HepG2 (cell line): ENCODE measurements at regions not wholly inside any gene's neighbourhood (a gene's known extent, or its start where the extent isn't known, plus 50 kb on each side); places are given as distances from the start of the nearest gene placed in this dataset.

Experiments
- ATAC-seq: fragments of 200-7000 bp; cut with Tn5 transposase; 3 replicates; pipeline ENCODE4 v1.9.1; 2020; ENCODE audit warnings: mild to moderate bottlenecking, moderate library complexity
- BruUV-seq: library from RNA; stranded (reverse); fragments of 400-500 nt; replicated peaks from 2 replicates; lab custom pipeline; 2021; lab: Mats Ljungman, UMichigan
- CTCF ChIA-PET: fragments of 300-600 bp; formaldehyde crosslinking; extraction: SDS; loops from one replicate; lab custom pipeline; 2021; ENCODE audit warnings: low total read pairs, inconsistent platforms, low intra/inter-chr PET ratio; lab: Yijun Ruan, JAX
- POLR2A ChIA-PET: fragments of 350-600 bp; sonication (Branson Sonifier 250); formaldehyde crosslinking; loops from one replicate; lab custom pipeline; 2020; ENCODE audit warnings: antibody characterized with exemption, inconsistent platforms; lab: Yijun Ruan, JAX
- DNase-seq: peaks from one replicate; pipeline ENCODE4 v3.0.0-alpha.2; 2015; ENCODE audit warnings: low spot score
- FAIRE-seq: peaks from 3 replicates; lab custom pipeline; 2011; peaks lifted over from hg19 to GRCh38; lab: Jason Lieb, UNC
- H2AFZ ChIP-seq: one replicate; pipeline ENCODE4 v1.6.1; 2011; ENCODE audit warnings: low read length, inconsistent platforms
- H3K27ac ChIP-seq: fragments of 300-600 bp; 3 replicates; pipeline ENCODE4 v1.8.0; 2011; ENCODE audit warnings: mixed run types, mild to moderate bottlenecking, mixed read lengths, low read length, inconsistent platforms; ENCODE audit not compliant: insufficient read depth; ENCODE audit errors: extremely low read length
- H3K27me3 ChIP-seq, 2 experiments: fragments of 200-600 bp in 1 of 2; 2 replicates in 1 of 2; 3 replicates in 1 of 2; pipeline versions ENCODE4 v1.6.0 to v1.8.0; 2011; ENCODE audit warnings: low read length in 2 of 2, mild to moderate bottlenecking in 2 of 2, moderate library complexity in 2 of 2, inconsistent platforms in 1 of 2; ENCODE audit not compliant: insufficient read depth in 2 of 2, control insufficient read depth in 1 of 2
- H3K36me3 ChIP-seq, 2 experiments: fragments of 200-600 bp in 1 of 2; replicated peaks in 1 of 2; 2 replicates in 1 of 2; 3 replicates in 1 of 2; pipeline versions ENCODE4 v1.5.1 to v1.8.0; 2011; ENCODE audit warnings: low read length in 2 of 2, inconsistent platforms in 1 of 2; ENCODE audit not compliant: insufficient read depth in 2 of 2, control insufficient read depth in 1 of 2
- H3K4me1 ChIP-seq: 2 replicates; pipeline ENCODE4 v1.5.1; 2012; ENCODE audit warnings: low read length, inconsistent platforms; ENCODE audit not compliant: insufficient read depth
- H3K4me2 ChIP-seq: 2 replicates; pipeline ENCODE4 v1.6.0; 2011; ENCODE audit warnings: low read depth, low read length, inconsistent platforms
- H3K4me3 ChIP-seq, 3 experiments: fragments of 200-600 bp in 1 of 3; sonication (generic), shearing (Covaris generic) in 1 of 3; replicated peaks in 1 of 3; 2 replicates each; pipeline ENCODE4 v1.5.1; 2011 to 2016; ENCODE audit warnings: low read length in 3 of 3, inconsistent platforms in 2 of 3, low read depth in 2 of 3, mild to moderate bottlenecking in 2 of 3, control low read depth in 1 of 3, mixed read lengths in 1 of 3; ENCODE audit not compliant: insufficient read depth in 1 of 3
- H3K79me2 ChIP-seq: one replicate; pipeline ENCODE4 v1.6.1; 2011; ENCODE audit warnings: low read length, inconsistent platforms; ENCODE audit not compliant: insufficient read depth
- H3K9ac ChIP-seq: 2 replicates; pipeline ENCODE4 v1.6.0; 2011; ENCODE audit warnings: mild to moderate bottlenecking, low read depth, low read length, inconsistent platforms; ENCODE audit not compliant: insufficient read depth
- H3K9me3 ChIP-seq: 2 replicates; pipeline ENCODE4 v1.5.1; 2012; ENCODE audit warnings: mild to moderate bottlenecking, low read length
- H4K20me1 ChIP-seq: 2 replicates; pipeline ENCODE4 v1.6.0; 2011; ENCODE audit warnings: inconsistent platforms, mild to moderate bottlenecking, low read length, moderate library complexity; ENCODE audit not compliant: insufficient read depth
- MED13 ChIP-seq: sonication (generic); formaldehyde crosslinking; IDR thresholded peaks from 2 replicates; pipeline ENCODE4 v1.5.0; 2020; ENCODE audit warnings: missing genetic modification reagents
- RCOR2 ChIP-seq: IDR thresholded peaks from 2 replicates; pipeline ENCODE4 v1.6.1; 2016; ENCODE audit warnings: missing biosample characterization, missing genetic modification reagents
- ZFP82 ChIP-seq: sonication (generic); formaldehyde crosslinking; IDR thresholded peaks from 2 replicates; pipeline ENCODE4 v1.5.1; 2020; ENCODE audit warnings: mild to moderate bottlenecking, missing genetic modification reagents, borderline replicate concordance
- ZNF619 ChIP-seq: sonication (generic); formaldehyde crosslinking; IDR thresholded peaks from 2 replicates; pipeline ENCODE4 v1.4.0; 2020; ENCODE audit warnings: mild to moderate bottlenecking, missing genetic modification reagents
- WGBS: methylation state at CpG from one replicate; pipeline ENCODE4 v1.1.6; 2017; ENCODE audit warnings: low lambda C conversion rate; 5-methylcytosine and 5-hydroxymethylcytosine counted together
- in situ Hi-C: cut with HindIII; loops from 2 replicates; pipeline ENCODE4 v1.10.0; 2017; ENCODE audit warnings: low pct_unique_long_range_greater_than_20kb; ENCODE audit not compliant: extremely low pct_ligation_motif_present
- intact Hi-C: fragments of 100-400 bp; cut with micrococcal nuclease; formaldehyde crosslinking; loops from one replicate; pipeline ENCODE4 v1.10.0; 2022; ENCODE audit not compliant: unreplicated experiment
- TF ChIP-seq, protein P1 (sequence below): sonication (generic); formaldehyde crosslinking; IDR thresholded peaks from 2 replicates; pipeline ENCODE4 v1.4.0; 2020; ENCODE audit warnings: missing genetic modification reagents

DNA sequence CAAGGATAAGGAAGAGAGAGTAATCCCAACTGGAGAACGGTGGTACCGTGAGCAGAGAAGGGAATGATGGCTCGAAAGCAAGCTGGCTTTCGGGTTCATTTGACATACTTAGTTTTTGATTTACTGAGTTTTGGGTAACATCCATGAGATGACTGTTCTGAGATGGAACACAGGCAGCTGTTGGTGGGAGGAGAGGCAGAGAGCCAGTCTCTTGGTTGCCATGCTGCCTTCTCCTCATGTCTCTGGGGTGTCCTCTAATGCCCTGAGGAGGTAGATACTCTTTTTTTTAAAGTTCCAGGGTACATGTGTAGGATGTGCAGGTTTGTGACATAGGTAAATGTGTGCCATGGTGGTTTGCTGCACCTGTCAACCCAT, 76.4 kb upstream of the NRP1 start:
- ATAC-seq (no peak), DNase-seq (no peak)
- no TSS peak for BruUV-seq
- Histone ChIP-seq H2AFZ (no peak overlapping the region), H3K4me3 (no peak overlapping the region), H3K79me2 (no peaks in the 10 kb centered on the region)
- CTCF ChIA-PET: no interaction called here
- TF ChIP-seq RCOR2 (CRISPR knock-in tag) (no peak), MED13 (CRISPR knock-in tag) (no peak), ZNF619 (CRISPR knock-in tag) (no peak), ZFP82 (CRISPR knock-in tag) (no peak)
- TF ChIP-seq, protein P1, sequence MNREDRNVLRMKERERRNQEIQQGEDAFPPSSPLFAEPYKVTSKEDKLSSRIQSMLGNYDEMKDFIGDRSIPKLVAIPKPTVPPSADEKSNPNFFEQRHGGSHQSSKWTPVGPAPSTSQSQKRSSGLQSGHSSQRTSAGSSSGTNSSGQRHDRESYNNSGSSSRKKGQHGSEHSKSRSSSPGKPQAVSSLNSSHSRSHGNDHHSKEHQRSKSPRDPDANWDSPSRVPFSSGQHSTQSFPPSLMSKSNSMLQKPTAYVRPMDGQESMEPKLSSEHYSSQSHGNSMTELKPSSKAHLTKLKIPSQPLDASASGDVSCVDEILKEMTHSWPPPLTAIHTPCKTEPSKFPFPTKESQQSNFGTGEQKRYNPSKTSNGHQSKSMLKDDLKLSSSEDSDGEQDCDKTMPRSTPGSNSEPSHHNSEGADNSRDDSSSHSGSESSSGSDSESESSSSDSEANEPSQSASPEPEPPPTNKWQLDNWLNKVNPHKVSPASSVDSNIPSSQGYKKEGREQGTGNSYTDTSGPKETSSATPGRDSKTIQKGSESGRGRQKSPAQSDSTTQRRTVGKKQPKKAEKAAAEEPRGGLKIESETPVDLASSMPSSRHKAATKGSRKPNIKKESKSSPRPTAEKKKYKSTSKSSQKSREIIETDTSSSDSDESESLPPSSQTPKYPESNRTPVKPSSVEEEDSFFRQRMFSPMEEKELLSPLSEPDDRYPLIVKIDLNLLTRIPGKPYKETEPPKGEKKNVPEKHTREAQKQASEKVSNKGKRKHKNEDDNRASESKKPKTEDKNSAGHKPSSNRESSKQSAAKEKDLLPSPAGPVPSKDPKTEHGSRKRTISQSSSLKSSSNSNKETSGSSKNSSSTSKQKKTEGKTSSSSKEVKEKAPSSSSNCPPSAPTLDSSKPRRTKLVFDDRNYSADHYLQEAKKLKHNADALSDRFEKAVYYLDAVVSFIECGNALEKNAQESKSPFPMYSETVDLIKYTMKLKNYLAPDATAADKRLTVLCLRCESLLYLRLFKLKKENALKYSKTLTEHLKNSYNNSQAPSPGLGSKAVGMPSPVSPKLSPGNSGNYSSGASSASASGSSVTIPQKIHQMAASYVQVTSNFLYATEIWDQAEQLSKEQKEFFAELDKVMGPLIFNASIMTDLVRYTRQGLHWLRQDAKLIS (CRISPR knock-in tag): no peak
- TF ChIP-seq, all 625 proteins: peak for 0
- no peak overlapping the region for H3K9ac ChIP-seq
- 68% methylated on average over 4 of the region's 4 CpGs for WGBS
- in situ Hi-C loops (no loop called here), intact Hi-C loops (no loop called here)
- POLR2A ChIA-PET: no interaction called here
- no peaks in the 10 kb centered on the region for H3K4me1 ChIP-seq
- no peak overlapping the region for H3K27ac ChIP-seq
- no peaks in the 10 kb centered on the region for H4K20me1 ChIP-seq
- no peaks in the 10 kb centered on the region for H3K9me3 ChIP-seq
- H3K36me3 ChIP-seq: no peaks in the 10 kb centered on the region
- no peaks in the 10 kb centered on the region for H3K27me3 ChIP-seq
- no peak overlapping the region for H3K4me2 ChIP-seq
- no peak for FAIRE-seq
